GM12891 (cell line): ENCODE measurements at regions not wholly inside any gene's neighbourhood (a gene's known extent, or its start where the extent isn't known, plus 50 kb on each side); places are given as distances from the start of the nearest gene placed in this dataset.

Experiments
- POLR2A ChIP-seq: IDR thresholded peaks from 2 replicates; pipeline ENCODE4 v1.6.1; 2011; ENCODE audit warnings: low read depth, low read length, control low read depth
- POLR2AphosphoS5 ChIP-seq: IDR thresholded peaks from 2 replicates; pipeline ENCODE4 v1.6.1; 2011; ENCODE audit warnings: low read depth, low read length, control low read depth
- SPI1 ChIP-seq: IDR thresholded peaks from 2 replicates; pipeline ENCODE4 v1.6.1; 2011; ENCODE audit warnings: low read depth, low read length, control low read depth
- TAF1 ChIP-seq: IDR thresholded peaks from 2 replicates; pipeline ENCODE4 v1.6.1; 2011; ENCODE audit warnings: low read depth, low read length, control low read depth

DNA sequence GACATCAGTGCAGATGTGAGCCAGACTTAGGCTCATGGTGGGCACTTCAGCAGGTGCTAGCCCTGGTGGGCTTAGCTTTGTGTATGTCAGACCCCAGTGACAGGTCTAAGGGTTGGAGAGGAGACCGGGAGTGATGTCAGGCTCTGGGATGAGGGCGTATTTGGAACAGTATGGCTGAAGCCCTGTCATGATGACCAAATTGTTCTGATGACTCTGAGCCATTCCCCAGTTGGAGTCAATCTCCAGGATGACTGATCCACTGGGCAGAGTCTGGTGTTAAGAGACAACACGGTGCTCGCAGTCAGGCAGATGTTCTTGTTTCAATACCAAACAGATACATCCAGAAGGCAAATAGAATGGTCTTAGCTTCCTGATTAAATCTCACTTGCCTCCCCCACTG lies 241.5 kb downstream of the SOX11 start:
- TF ChIP-seq TAF1 (no peak), POLR2A (no peak), POLR2AphosphoS5 (no peak), SPI1 (no peak)
